BLaER1 treated with 17β-estradiol and CSF1 and Interleukin-3, amounts not matched to agents 10 nM and 100 nM (cell line): ENCODE measurements at regions not wholly inside any gene's neighbourhood (a gene's known extent, or its start where the extent isn't known, plus 50 kb on each side); places are given as distances from the start of the nearest gene placed in this dataset.

Experiments used
- H3K27ac ChIP-seq, 11 experiments: shearing (Covaris generic); formaldehyde crosslinking; 2 replicates each; pipeline ENCODE4 v1.8.1; 2022
- H3K27me3 ChIP-seq, 11 experiments: shearing (Covaris generic); formaldehyde crosslinking; 2 replicates each; pipeline ENCODE4 v1.8.1; 2022
- H3K36me3 ChIP-seq, 11 experiments: shearing (Covaris generic); formaldehyde crosslinking; 2 replicates each; pipeline ENCODE4 v1.8.1; 2022
- H3K4me1 ChIP-seq, 10 experiments: shearing (Covaris generic); formaldehyde crosslinking; 2 replicates each; pipeline ENCODE4 v1.8.1; 2022
- H3K4me2 ChIP-seq, 11 experiments: shearing (Covaris generic); formaldehyde crosslinking; 2 replicates each; pipeline ENCODE4 v1.8.1; 2022
- H3K4me3 ChIP-seq, 10 experiments: shearing (Covaris generic); formaldehyde crosslinking; 2 replicates each; pipeline ENCODE4 v1.8.1; 2022
- H3K9ac ChIP-seq, 11 experiments: shearing (Covaris generic); formaldehyde crosslinking; 2 replicates each; pipeline ENCODE4 v1.8.1; 2022
- H3K9me3 ChIP-seq, 11 experiments: shearing (Covaris generic); formaldehyde crosslinking; replicated peaks in 1 of 11; 2 replicates each; pipeline ENCODE4 v1.8.1; 2022
- H4K20me1 ChIP-seq, 11 experiments: shearing (Covaris generic); formaldehyde crosslinking; 2 replicates each; pipeline ENCODE4 v1.8.1; 2022
- Cebpa-rat ChIP-seq, 11 experiments: shearing (Covaris generic); IDR thresholded peaks; 2 replicates each; pipeline ENCODE4 v1.8.1; 2022

DNA sequence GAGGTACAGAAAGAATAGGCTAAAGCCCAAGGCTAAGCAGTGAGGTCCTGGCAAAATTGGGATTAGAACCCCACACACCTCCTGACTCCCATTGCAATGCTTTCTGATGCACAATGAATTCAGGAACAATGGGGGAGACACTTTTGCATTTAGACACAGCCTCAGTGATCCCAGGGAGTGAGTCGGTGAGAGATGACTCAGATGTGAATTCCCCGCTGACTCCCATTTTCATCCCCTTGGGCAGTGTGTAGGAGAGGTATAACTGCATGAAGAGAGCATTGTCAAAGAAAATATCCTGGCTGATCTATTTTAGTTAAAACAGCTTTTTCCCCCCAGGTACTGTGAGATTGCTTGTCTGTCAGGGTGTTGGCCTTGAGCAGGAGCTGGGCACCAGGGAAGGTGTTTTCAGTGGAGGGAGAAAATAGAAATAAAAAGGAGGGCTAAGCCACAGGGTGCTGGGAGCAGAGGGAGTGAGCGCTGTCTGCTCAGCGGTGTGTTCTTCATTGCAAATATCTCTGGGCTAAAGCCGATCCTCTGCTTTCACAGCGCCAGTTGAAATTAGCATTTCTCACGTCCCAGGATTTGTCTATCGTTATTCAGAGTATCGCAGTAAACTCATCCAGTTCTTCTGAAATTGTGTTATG, 247.7 kb upstream of the PTBP2 start:
- H3K36me3 ChIP-seq: no peaks in the 10 kb centered on the region
- H3K4me2 ChIP-seq: no peak overlapping the region
- H3K9me3 ChIP-seq: peaks cover 0 to 15% (median 0%) of the 10 kb centered on the region in 11 experiments; a peak in 7 of 22 replicates
- no peaks in the 10 kb centered on the region for H4K20me1 ChIP-seq
- H3K9ac ChIP-seq: no peak overlapping the region
- H3K27ac ChIP-seq: no peak overlapping the region
- H3K4me1 ChIP-seq: no peaks in the 10 kb centered on the region
- TF ChIP-seq Cebpa-rat (IDR thresholded peaks at IDR 0.05): no peak
- H3K27me3 ChIP-seq: no peaks in the 10 kb centered on the region
- H3K4me3 ChIP-seq: no peak overlapping the region

DNA sequence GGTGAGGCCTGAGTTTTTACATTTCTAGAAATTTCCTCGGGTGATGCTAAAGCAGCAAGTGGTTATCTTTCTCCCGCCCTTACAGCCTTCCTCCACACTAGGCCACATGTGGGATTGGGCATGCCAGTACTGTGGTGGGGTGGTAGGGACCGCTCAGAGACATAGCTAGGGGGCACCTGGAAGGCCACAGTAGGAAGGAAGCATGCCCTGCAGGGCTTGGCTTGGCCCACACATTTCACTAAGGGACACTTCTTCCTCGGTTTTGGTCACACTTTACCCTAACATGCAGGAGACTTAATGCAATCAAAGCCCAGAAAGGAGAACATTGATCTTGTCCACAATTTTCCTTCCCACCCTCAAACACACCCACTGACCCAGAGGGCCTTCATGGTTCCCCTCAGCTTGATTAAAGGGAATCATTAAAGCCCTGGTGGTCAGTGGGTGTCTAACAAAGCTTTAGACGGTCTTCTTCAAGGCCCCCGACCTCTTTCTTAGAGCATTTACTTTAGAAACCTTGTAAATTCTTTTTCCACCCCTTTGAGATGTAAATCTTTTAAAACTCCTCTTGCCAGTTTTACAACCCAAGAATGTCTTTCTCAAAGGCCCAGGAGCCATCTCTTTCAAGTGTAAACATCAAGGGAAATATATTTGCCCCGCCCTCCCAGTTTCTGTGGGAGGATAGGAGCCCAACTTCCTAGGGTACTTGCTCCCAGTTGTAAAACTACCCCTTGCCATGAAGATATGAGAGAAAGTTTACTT, 246.4 kb upstream of the PTBP2 start:
- Histone ChIP-seq H3K9ac (no peak overlapping the region), H3K27ac (no peak overlapping the region), H4K20me1 (no peaks in the 10 kb centered on the region), H3K4me2 (no peak overlapping the region), H3K4me3 (no peak overlapping the region), H3K27me3 (no peaks in the 10 kb centered on the region), H3K9me3 (peaks cover 0 to 7% (median 0%) of the 10 kb centered on the region in 11 experiments; a peak in 2 of 22 replicates), H3K36me3 (no peaks in the 10 kb centered on the region), H3K4me1 (no peaks in the 10 kb centered on the region)
- no peak for TF ChIP-seq Cebpa-rat (IDR thresholded peaks at IDR 0.05)

DNA sequence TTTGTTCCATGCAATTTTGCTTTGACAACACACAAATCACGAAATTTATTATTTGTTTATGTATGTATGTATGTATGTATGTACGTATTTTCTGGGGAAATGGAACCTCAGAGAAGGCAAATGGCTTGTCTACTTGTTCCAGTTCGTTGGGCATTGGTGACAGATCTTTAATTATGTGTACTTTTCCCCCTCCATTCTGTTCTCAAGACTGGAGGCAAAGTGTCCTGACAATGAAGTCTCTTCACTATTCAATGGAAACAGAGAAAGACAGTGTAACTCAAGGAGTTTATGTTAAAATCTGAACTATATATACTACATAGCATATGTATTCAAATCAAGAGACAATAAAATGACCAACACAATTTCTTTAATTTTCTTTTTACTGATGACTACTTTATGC, 245.7 kb upstream of the PTBP2 start:
- no peak overlapping the region for H3K9ac ChIP-seq
- H3K4me1 ChIP-seq: no peaks in the 10 kb centered on the region
- H3K36me3 ChIP-seq: no peaks in the 10 kb centered on the region
- 0 out of 22 replicates have a peak, but pooled peaks cover 0 to 2% (median 0%) of the 10 kb centered on the region in 11 experiments for H3K9me3 ChIP-seq
- no peak overlapping the region for H3K4me3 ChIP-seq
- TF ChIP-seq Cebpa-rat (IDR thresholded peaks at IDR 0.05): no peak
- H4K20me1 ChIP-seq: no peaks in the 10 kb centered on the region
- H3K4me2 ChIP-seq: no peak overlapping the region
- H3K27ac ChIP-seq: no peak overlapping the region
- H3K27me3 ChIP-seq: no peaks in the 10 kb centered on the region

DNA sequence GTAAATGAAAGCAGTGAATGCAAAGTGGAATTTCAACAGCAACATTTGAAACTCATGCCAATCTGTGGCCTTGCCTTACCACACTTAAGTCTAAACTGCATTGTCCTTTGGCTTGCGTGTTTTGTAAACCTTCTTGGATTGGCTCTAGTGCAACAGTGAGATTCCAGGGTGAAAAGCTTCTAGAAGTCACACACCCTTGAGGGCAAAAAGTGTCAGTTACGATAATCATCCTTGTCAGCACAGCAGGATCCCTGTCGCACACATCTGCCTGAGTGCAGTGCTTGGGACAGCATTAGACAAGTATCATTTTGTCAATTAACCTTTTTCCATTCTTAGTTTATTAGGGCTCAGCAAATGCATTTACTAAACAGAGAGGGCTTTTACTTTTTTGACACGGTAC, 243.4 kb upstream of the PTBP2 start:
- Histone ChIP-seq H3K27ac (no peak overlapping the region), H3K4me1 (no peaks in the 10 kb centered on the region), H4K20me1 (no peaks in the 10 kb centered on the region), H3K9ac (no peak overlapping the region), H3K9me3 (no peaks in the 10 kb centered on the region), H3K36me3 (no peaks in the 10 kb centered on the region), H3K27me3 (no peaks in the 10 kb centered on the region), H3K4me2 (no peak overlapping the region), H3K4me3 (no peak overlapping the region)
- TF ChIP-seq Cebpa-rat (IDR thresholded peaks at IDR 0.05): no peak

DNA sequence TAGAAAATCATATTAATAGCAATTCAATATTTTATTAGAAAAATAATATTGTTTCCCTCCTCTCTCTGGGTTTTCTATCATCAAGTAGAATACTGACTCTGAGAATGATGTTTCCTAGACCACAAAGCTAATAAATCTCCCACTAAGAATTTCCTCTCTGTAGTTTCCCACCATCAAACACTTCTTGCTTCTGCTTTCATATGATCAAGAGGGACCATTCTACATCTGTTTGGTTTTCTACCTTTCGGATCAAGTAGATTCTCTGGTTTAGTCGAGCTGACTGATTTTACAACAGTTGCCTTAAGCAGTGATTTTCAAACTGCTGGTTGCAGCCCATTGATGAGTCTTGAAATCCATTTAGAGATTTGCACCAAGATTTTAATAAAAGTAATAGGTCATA, 240.2 kb upstream of the PTBP2 start:
- no peaks in the 10 kb centered on the region for H3K27me3 ChIP-seq
- H3K9ac ChIP-seq: no peak overlapping the region
- no peak overlapping the region for H3K4me2 ChIP-seq
- no peaks in the 10 kb centered on the region for H3K4me1 ChIP-seq
- H3K36me3 ChIP-seq: no peaks in the 10 kb centered on the region
- no peaks in the 10 kb centered on the region for H4K20me1 ChIP-seq
- TF ChIP-seq Cebpa-rat (IDR thresholded peaks at IDR 0.05): no peak
- H3K27ac ChIP-seq: no peak overlapping the region
- H3K4me3 ChIP-seq: no peak overlapping the region
- H3K9me3 ChIP-seq: no peaks in the 10 kb centered on the region

DNA sequence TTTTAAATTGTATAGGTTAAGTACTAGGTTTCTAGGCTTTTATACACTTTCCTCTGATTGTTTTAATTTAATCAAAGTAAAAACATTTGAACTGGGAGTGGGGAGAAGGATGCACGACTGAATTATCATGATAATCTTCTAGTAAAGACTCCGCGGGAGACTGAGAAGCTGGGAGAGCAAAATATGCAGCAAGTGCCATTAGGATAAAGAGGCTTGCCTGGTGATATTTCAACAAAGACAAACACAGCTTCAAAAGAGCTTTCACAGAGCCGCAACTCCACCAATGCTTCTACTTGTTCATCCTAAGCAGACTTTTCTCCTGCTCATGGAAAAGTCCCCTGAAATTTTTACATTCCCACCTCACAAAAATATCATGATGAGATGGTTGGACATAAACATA, 239.0 kb upstream of the PTBP2 start:
- TF ChIP-seq Cebpa-rat (IDR thresholded peaks at IDR 0.05): no peak
- Histone ChIP-seq H3K4me3 (no peak overlapping the region), H3K9ac (no peak overlapping the region), H3K36me3 (no peaks in the 10 kb centered on the region), H3K4me1 (no peaks in the 10 kb centered on the region), H3K27ac (no peak overlapping the region), H3K27me3 (no peaks in the 10 kb centered on the region), H3K9me3 (no peaks in the 10 kb centered on the region), H3K4me2 (no peak overlapping the region), H4K20me1 (no peaks in the 10 kb centered on the region)

DNA sequence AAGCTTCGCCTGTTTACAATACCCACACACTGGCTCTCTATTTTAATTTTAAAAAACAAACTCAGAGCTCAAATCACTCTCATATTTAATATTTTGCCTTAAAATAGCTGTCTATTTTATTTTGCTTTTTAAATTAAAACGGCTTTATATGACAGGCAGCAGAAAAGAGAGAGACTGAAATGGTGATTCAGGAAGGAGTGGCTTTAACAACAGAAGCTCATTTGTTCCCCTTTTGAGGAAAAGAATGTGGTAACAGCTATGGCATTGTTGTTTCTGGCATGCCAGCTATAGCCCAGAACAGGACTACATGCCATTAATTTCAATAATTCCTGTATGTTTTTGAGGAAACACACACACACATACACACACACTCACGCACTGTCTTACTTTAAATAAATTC, 234.2 kb upstream of the PTBP2 start:
- Histone ChIP-seq H3K4me2 (no peak overlapping the region), H3K9ac (no peak overlapping the region), H3K36me3 (no peaks in the 10 kb centered on the region), H3K27me3 (no peaks in the 10 kb centered on the region), H4K20me1 (no peaks in the 10 kb centered on the region), H3K9me3 (no peaks in the 10 kb centered on the region), H3K27ac (no peak overlapping the region), H3K4me3 (no peak overlapping the region), H3K4me1 (no peaks in the 10 kb centered on the region)
- TF ChIP-seq Cebpa-rat (IDR thresholded peaks at IDR 0.05): no peak

- Histone ChIP-seq H3K9ac (no peak overlapping the region), H3K9me3 (no peaks in the 10 kb centered on the region), H3K4me1 (no peaks in the 10 kb centered on the region), H4K20me1 (no peaks in the 10 kb centered on the region), H3K4me3 (no peak overlapping the region), H3K4me2 (no peak overlapping the region), H3K27ac (no peak overlapping the region), H3K36me3 (no peaks in the 10 kb centered on the region), H3K27me3 (no peaks in the 10 kb centered on the region)
- no peak for TF ChIP-seq Cebpa-rat (IDR thresholded peaks at IDR 0.05)
Measured at GRCh38 chr1:96487971-96488370, 233.6 kb upstream of the PTBP2 start.

GRCh38 chr1:96488777-96489176, 232.8 kb upstream of the PTBP2 start:
- Histone ChIP-seq H3K27me3 (no peaks in the 10 kb centered on the region), H3K9ac (no peak overlapping the region), H3K4me2 (no peak overlapping the region), H3K4me1 (no peaks in the 10 kb centered on the region), H3K27ac (no peak overlapping the region), H4K20me1 (no peaks in the 10 kb centered on the region), H3K36me3 (no peaks in the 10 kb centered on the region), H3K4me3 (no peak overlapping the region), H3K9me3 (no peaks in the 10 kb centered on the region)
- no peak for TF ChIP-seq Cebpa-rat (IDR thresholded peaks at IDR 0.05)

GRCh38 chr1:96492236-96492635, 229.3 kb upstream of the PTBP2 start:
- Histone ChIP-seq H3K27me3 (no peaks in the 10 kb centered on the region), H3K27ac (no peak overlapping the region), H3K9me3 (no peaks in the 10 kb centered on the region), H3K36me3 (no peaks in the 10 kb centered on the region), H3K4me3 (no peak overlapping the region), H3K4me1 (no peaks in the 10 kb centered on the region), H4K20me1 (no peaks in the 10 kb centered on the region), H3K4me2 (no peak overlapping the region), H3K9ac (no peak overlapping the region)
- no peak for TF ChIP-seq Cebpa-rat (IDR thresholded peaks at IDR 0.05)
